ENCODE measurements at regions not wholly inside any gene's neighbourhood (a gene's known extent, or its start where the extent isn't known, plus 50 kb on each side); places are given as distances from the start of the nearest gene placed in this dataset.
"Not testable (repeated sequence)": the region's sequence is repeated elsewhere in the genome, so short reads cannot be mapped to it uniquely, and the experiment has no call there.

DNA sequence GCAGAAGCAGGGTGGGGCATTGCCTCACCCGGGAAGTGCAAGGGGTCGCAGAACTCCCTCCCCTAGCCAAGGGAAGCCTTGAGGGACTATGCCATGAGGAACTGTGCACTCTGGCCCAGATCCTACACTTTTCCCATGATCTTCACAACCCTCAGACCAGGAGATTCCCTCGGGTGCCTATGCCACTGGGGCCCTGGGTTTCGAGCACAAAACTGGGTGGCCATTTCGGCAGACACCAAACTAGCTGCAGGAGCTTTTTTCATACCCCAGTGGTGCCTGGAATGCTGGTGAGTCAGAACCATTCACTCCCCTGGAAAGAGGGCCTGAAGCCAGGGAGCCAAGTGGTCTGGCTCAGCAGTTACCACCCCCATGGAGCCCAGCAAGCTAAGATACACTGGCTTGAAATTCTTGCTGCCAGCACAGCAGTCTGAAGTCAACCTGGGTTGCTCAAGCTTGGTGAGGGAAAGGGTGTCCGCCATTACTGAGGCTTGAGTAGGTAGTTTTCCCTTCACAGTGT, 573.7 kb upstream of the ANO3 start:
- no peak for DNase-seq (ENCODE audit: low spot score)

GRCh38 chr11:25766332-25767015, 565.5 kb upstream of the ANO3 start:
- DNase-seq (ENCODE audit: low spot score): no peak

GRCh38 chr11:25769287-25769686, 562.6 kb upstream of the ANO3 start:
- DNase-seq (ENCODE audit: low spot score): no peak

- DNase-seq (ENCODE audit: low spot score): no peak
These were observed 560.3 kb upstream of the ANO3 start for GRCh38 chr11:25771605-25772004.

- DNase-seq (ENCODE audit: low spot score): no peak
These were observed 556.3 kb upstream of the ANO3 start for GRCh38 chr11:25775603-25776002.

- no peak for DNase-seq (ENCODE audit: low spot score)
These were observed 555.7 kb upstream of the ANO3 start for GRCh38 chr11:25776238-25776637.

DNA sequence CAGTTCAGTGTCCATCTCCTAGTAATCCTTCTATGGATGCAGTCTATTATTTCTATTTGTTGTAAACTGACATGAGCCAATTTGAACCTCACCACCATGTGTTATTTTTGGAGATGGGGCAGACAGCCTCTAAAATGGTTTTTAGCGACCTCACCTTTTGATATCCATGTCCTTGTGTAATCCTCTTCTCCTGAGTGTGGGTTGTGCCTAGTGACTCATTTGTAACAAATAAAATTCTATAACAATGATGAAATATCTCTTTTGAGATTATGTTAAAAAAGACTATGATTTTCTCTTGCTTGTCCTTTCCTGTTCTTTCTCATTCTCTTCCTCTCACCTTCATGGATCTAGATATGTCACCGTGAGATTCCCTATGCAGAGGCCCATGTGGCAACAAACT, 554.6 kb upstream of the ANO3 start:
- DNase-seq (ENCODE audit: low spot score): no peak

- DNase-seq (ENCODE audit: low spot score): no peak
These were observed 552.9 kb upstream of the ANO3 start for GRCh38 chr11:25779033-25779432.

DNA sequence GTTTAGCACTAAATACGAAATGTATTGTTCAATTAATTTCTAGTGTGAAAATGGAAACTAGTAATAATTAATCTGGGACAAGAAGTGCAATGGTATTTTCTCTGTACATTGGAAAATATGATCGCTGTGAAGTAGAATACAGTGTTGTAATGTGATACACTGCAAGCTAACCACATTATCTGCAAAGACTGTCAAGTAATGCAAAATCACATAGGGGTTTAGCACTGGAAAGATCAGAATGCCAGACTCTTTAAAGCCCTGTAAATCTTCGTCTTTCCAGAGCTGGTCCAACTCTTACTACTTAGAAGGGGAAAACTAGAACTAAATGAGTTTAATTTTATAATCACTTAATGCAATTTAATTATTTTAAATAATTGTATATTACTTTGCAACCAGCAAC, 544.5 kb upstream of the ANO3 start:
- no peak for DNase-seq (ENCODE audit: low spot score)

DNA sequence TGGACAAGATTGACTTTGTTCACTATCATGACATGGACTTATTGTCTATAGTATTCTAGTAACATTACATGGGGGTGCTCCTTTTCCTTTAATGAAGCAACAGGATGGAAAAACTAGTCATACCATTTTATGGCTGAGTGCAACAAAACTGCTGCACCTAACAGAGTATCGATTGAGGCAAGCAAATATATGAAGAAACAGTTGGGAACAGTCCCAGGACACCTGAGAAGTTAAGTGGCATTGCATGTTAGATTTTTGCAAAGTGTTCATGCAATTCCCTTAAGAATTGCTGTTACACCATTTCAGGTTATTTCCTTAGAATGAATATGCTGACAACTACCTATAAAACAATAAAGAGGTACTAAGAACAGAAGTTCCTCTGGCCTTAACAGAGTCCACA, 541.5 kb upstream of the ANO3 start:
- DNase-seq (ENCODE audit: low spot score): no peak

GRCh38 chr11:25793637-25794036, 538.3 kb upstream of the ANO3 start:
- no peak for DNase-seq (ENCODE audit: low spot score)

DNA sequence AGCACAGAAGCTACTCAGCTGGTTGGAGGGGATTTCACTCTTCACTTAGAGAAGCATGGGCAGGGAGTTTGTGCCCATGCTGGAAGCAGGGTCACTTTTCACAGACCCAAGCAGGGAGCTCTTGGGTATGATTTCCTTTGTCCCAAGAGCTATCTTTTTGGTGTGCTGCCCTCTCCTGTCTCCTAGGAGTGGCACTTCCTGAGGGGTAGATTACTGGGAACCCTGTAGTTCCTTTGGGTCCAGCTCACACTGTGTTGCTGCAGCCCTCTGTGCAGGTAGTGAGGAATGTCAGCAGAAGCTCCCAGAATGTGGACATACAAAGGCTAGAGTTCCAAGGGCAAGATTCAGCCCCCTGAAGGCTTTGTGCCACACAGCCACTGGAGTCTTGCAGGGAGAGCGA, 537.1 kb upstream of the ANO3 start:
- DNase-seq (ENCODE audit: low spot score): no peak

- DNase-seq (ENCODE audit: low spot score): no peak
These were observed 515.5 kb upstream of the ANO3 start for GRCh38 chr11:25816411-25816810.

DNA sequence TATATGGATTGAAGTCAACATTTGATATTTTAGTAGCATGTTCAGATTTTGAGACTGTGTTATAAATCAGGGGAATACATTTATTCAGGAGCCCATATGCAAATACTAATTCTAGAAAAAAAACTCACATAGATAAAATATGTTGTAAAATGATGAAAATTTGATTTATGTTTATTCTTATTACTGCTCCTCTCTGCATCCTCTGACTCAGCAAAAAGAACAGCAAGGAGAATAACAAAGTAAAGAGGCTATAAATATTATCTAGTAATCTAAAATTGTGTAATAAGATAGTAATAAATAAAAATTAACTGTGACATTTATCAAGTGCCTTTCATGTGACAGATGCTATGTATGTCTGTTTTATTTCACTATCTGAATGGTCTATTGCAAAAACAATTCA, 507.2 kb upstream of the ANO3 start:
- no peak for DNase-seq (ENCODE audit: low spot score)

DNA sequence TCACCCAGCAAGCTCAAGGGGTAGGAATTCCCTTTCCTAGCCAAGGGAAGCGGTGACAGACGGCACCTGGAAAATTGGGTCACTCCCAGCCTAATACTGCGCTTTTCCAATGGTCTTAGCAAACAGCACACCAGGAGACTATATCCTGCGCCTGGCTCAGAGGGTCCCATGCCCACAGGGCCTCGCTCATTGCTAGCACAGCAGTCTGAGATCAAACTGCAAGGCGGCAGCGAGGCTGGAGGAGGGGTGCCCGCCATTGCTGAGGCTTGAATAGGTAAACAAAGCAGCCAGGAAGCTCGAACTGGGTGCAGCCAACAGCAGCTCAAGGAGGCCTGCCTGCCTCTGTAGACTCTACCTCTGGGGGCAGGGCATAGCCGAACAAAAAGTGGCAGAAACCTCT, 500.4 kb upstream of the ANO3 start:
- DNase-seq (ENCODE audit: low spot score): not testable (repeated sequence)

DNA sequence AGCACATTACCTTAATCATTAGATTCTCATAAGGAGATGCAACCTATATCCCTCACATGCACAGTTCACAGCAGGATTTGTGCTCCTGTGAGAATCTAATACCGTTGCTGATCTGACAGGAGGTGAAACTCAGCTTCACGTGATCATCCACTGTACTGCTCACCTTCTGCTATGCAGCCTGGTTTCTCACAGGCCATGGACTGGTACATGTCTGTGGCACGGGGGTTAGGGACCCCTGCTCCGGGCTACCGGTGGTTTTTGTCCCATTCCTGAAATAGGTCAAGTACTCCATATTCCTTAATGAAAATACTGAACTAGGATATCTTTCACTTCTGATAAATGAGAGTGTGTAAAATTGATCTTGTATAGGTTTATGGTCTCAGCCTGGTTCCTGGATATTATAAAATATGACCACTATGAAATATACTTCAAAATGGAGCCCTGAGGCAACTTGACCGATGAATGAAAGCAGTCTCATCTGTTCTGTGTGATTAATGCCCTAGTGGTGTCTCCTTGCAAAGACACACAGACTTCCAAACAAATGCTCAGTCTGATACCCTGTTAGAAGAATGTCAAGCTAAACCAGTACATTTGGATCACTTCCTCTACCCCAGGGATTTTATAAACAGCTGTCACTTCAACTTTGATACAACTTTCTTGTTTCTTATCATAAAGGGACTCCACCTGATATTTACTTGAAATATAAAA, 492.9 kb upstream of the ANO3 start:
- DNase-seq (ENCODE audit: low spot score): no peak

- DNase-seq (ENCODE audit: low spot score): no peak
These were observed 487.1 kb upstream of the ANO3 start for GRCh38 chr11:25844811-25845210.

GRCh38 chr11:25855916-25856315, 476.0 kb upstream of the ANO3 start:
- no peak for DNase-seq (ENCODE audit: low spot score)

DNA sequence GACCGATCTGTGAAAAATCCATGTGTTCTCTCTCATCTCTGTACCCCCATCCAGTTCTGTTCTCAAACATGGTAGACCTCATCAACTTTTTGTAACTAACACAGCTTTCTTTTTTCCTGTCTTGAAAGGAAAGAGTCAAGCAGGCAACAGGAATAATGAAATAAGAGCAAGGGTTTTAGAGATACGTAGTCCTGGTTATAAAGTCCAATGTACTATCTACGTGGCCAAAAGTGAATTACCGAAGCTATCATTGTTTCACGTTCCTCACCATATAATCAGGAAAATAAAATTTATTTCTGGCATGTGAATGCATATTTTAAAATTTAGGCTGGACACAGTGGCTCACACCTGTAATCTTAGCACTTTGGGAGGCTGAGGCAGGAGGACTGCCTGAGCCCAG, 472.2 kb upstream of the ANO3 start:
- no peak for DNase-seq (ENCODE audit: low spot score)

DNA sequence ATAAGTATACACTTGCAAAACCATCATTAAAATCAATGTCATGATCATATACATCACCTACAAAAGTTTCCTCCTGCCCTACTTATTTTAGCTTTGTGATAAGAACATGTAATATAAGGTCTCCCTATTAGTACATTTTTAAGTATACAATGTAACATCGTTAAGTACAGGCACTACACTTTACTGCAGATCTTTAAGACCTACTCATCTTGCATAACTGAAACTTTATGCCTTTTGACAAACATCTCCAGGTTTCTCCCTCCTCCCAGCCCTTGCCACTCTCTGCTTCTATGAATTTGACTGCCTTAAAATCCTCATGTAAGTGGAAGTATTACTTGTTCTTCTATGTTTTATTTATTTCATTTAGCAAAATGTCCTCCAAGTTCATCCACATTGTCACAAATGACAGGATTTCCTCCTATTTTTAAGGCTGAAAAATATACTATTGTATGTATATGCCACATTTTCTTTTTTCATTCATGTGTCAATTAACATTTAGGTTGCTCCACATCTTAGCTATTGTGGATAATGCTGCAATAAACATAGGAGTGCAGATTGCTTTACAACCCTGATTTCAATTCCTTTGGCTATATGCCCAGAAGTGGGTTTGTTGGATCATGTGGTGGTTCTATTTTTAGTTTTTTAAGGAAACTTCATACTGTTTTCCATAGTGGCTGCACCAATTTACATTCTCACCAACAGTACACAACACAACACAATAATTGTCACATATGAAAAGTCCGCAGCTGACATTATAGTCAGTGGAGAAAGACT, 471.1 kb upstream of the ANO3 start:
- DNase-seq (ENCODE audit: low spot score): no peak

GRCh38 chr11:25862159-25862558, 469.8 kb upstream of the ANO3 start:
- DNase-seq (ENCODE audit: low spot score): no peak

DNA sequence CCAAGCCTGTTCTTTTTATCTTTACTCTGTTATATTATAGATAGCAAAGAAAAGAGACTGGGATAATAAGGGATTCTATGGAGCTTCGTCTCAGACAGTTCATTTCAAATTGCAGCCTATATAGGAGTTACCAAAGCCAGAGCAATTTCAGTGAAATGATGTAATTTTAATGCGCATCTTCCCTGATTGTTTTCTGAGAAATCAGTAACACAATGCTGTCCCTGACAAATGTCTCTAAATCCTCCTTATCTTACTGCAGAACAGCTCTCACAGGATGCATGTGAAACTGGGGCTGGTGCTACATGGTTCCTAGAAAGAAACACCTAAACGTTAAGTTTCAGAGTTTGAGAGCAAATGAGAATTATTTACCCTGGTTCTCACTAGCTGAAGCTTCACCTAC, 467.9 kb upstream of the ANO3 start:
- no peak for DNase-seq (ENCODE audit: low spot score)

GRCh38 chr11:25876456-25876965, 455.4 kb upstream of the ANO3 start:
- no peak for DNase-seq (ENCODE audit: low spot score)
